ENCODE measurements at regions not wholly inside any gene's neighbourhood (a gene's known extent, or its start where the extent isn't known, plus 50 kb on each side); places are given as distances from the start of the nearest gene placed in this dataset.

DNA sequence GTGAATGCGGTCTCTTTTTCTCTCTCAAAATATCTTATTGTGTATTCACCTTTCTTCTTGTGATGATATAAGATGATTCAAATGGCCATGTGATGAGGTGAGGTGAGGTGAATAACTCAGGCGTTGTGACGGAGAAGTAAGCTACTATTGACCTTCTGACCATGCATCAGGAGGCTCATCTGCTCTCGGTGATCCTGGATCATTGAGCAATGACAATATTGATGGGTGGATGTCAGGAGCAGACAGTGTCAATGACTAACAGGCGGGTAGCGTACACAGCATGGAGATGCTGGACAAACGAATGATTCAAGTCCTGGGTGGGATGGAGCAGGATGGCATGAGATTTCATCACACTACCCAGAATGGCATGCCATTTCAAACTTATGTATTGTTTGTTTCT is 119.6 kb downstream of the PXDC1 start:
- POLR2A ChIA-PET = interaction anchor here (0.6 kb wide), 1 partner anchor 170 kb away, joined by 3 read pairs; no protein-coding TSS in a partner anchor
- no peaks in the 10 kb centered on the region for H4K20me1 ChIP-seq (ENCODE audit: insufficient read depth, low read length)
- CTCF ChIA-PET (ENCODE audit: unreplicated experiment) = no interaction called here
- DNase-seq (ENCODE audit: low spot score) = no peak
- no peaks in the 10 kb centered on the region for H3K9me2 ChIP-seq (ENCODE audit: insufficient read depth, low read length)
- H3K4me1 ChIP-seq (ENCODE audit: insufficient read depth, low read length, poor library complexity, severe bottlenecking) = no peaks in the 10 kb centered on the region
- intact Hi-C loops (cut with micrococcal nuclease; ENCODE audit: unreplicated experiment) = no loop called here
- no TSS peak for BruUV-seq (replicated peaks)
- H3K4me2 ChIP-seq (ENCODE audit: low read length) = no peak overlapping the region
- no peak overlapping the region for H2AFZ ChIP-seq (ENCODE audit: low read length)
- H3K36me3 ChIP-seq (ENCODE audit: insufficient read depth, low read length) = no peaks in the 10 kb centered on the region
- no peak overlapping the region for H3K27ac ChIP-seq (ENCODE audit: low read depth, low read length, poor library complexity, severe bottlenecking)
- no peaks in the 10 kb centered on the region for H3K79me2 ChIP-seq (ENCODE audit: insufficient read depth, low read depth, low read length)
- no peak for TF ChIP-seq EZH2phosphoT487 (IDR thresholded peaks at IDR 0.05; ENCODE audit: borderline replicate concordance, low read depth, low read length)
- TF ChIP-seq, protein P1, sequence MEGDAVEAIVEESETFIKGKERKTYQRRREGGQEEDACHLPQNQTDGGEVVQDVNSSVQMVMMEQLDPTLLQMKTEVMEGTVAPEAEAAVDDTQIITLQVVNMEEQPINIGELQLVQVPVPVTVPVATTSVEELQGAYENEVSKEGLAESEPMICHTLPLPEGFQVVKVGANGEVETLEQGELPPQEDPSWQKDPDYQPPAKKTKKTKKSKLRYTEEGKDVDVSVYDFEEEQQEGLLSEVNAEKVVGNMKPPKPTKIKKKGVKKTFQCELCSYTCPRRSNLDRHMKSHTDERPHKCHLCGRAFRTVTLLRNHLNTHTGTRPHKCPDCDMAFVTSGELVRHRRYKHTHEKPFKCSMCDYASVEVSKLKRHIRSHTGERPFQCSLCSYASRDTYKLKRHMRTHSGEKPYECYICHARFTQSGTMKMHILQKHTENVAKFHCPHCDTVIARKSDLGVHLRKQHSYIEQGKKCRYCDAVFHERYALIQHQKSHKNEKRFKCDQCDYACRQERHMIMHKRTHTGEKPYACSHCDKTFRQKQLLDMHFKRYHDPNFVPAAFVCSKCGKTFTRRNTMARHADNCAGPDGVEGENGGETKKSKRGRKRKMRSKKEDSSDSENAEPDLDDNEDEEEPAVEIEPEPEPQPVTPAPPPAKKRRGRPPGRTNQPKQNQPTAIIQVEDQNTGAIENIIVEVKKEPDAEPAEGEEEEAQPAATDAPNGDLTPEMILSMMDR (conservative IDR thresholded peaks at IDR 0.05; ENCODE audit: low read length) = no peak
- no peak overlapping the region for H3K4me3 ChIP-seq (ENCODE audit: low read depth, low read length, poor library complexity, severe bottlenecking)
- H3K9me3 ChIP-seq (ENCODE audit: low read length) = no peaks in the 10 kb centered on the region

DNA sequence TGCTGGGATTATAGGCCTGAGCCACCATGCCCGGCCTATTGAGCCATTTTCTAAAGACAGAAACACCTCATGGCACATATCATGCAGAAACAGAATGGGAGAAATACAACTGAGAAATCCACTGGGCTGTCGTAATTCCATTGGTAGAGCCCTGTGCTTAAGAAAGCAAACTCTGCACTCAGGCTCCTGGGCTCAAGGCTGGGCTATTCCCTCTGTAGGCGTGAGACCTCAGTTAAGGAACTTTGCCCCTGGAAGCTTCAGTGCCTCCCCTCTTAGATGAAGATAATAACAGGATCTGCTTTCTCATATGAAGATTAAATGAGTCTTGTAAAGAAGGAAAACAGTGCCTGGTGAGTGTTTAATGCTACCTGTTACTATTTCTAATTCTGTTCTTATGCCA is 120.3 kb downstream of the PXDC1 start:
- ChIA-PET CTCF (ENCODE audit: unreplicated experiment) (no interaction called here), POLR2A (interaction anchor here (0.6 kb wide), 1 partner anchor 169 kb away, joined by 3 read pairs; no protein-coding TSS in a partner anchor)
- no TSS peak for BruUV-seq (replicated peaks)
- Histone ChIP-seq H3K4me3 (ENCODE audit: low read depth, low read length, poor library complexity, severe bottlenecking) (no peak overlapping the region), H4K20me1 (ENCODE audit: insufficient read depth, low read length) (no peaks in the 10 kb centered on the region), H2AFZ (ENCODE audit: low read length) (no peak overlapping the region), H3K9me3 (ENCODE audit: low read length) (no peaks in the 10 kb centered on the region), H3K9me2 (ENCODE audit: insufficient read depth, low read length) (no peaks in the 10 kb centered on the region), H3K27ac (ENCODE audit: low read depth, low read length, poor library complexity, severe bottlenecking) (no peak overlapping the region), H3K4me2 (ENCODE audit: low read length) (no peak overlapping the region), H3K4me1 (ENCODE audit: insufficient read depth, low read length, poor library complexity, severe bottlenecking) (no peaks in the 10 kb centered on the region), H3K36me3 (ENCODE audit: insufficient read depth, low read length) (no peaks in the 10 kb centered on the region), H3K79me2 (ENCODE audit: insufficient read depth, low read depth, low read length) (no peaks in the 10 kb centered on the region)
- TF ChIP-seq, protein P1 (conservative IDR thresholded peaks at IDR 0.05; ENCODE audit: low read length) = no peak
- no peak for TF ChIP-seq EZH2phosphoT487 (IDR thresholded peaks at IDR 0.05; ENCODE audit: borderline replicate concordance, low read depth, low read length)
- no peak for DNase-seq (ENCODE audit: low spot score)
- intact Hi-C loops (cut with micrococcal nuclease; ENCODE audit: unreplicated experiment) = no loop called here

DNA sequence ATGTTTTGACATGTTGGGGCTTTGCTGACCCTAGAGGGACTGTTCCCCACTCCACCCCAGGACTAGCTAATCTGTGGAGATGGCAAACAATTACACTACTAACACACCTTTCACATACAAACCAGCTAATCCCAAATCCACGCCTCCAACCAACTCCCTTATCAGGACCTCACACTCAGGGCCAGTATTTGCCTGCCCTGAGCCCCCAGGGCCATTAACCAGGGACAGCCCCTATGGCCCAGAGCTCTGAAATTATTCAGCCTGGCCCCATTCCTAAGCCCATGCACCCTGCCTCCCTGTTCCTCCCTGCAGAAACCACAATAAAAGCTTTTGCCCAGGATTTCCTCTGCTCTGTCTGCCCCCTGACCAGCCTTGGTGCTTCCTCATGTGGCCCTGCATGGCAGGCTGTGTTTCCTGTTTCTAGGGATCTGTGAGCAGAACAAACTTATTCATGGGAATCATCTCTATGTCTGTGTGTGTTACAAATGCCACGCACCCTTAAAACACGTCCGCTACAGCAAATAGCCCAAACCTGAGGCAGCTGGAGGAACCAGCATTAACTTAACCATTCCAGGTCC is 121.2 kb downstream of the PXDC1 start:
- H4K20me1 ChIP-seq (ENCODE audit: insufficient read depth, low read length) = no peaks in the 10 kb centered on the region
- H3K27ac ChIP-seq (ENCODE audit: low read depth, low read length, poor library complexity, severe bottlenecking) = no peak overlapping the region
- no peaks in the 10 kb centered on the region for H3K79me2 ChIP-seq (ENCODE audit: insufficient read depth, low read depth, low read length)
- ChIA-PET POLR2A (no interaction called here), CTCF (ENCODE audit: unreplicated experiment) (no interaction called here)
- no TSS peak for BruUV-seq (replicated peaks)
- H3K9me3 ChIP-seq (ENCODE audit: low read length) = no peaks in the 10 kb centered on the region
- no peak for TF ChIP-seq EZH2phosphoT487 (IDR thresholded peaks at IDR 0.05; ENCODE audit: borderline replicate concordance, low read depth, low read length)
- TF ChIP-seq, protein P1 (conservative IDR thresholded peaks at IDR 0.05; ENCODE audit: low read length) = no peak
- H3K4me3 ChIP-seq (ENCODE audit: low read depth, low read length, poor library complexity, severe bottlenecking) = no peak overlapping the region
- H3K4me2 ChIP-seq (ENCODE audit: low read length) = no peak overlapping the region
- intact Hi-C loops (cut with micrococcal nuclease; ENCODE audit: unreplicated experiment) = no loop called here
- no peak overlapping the region for H2AFZ ChIP-seq (ENCODE audit: low read length)
- H3K4me1 ChIP-seq (ENCODE audit: insufficient read depth, low read length, poor library complexity, severe bottlenecking) = no peaks in the 10 kb centered on the region
- DNase-seq (ENCODE audit: low spot score) = no peak
- H3K36me3 ChIP-seq (ENCODE audit: insufficient read depth, low read length) = no peaks in the 10 kb centered on the region
- H3K9me2 ChIP-seq (ENCODE audit: insufficient read depth, low read length) = no peaks in the 10 kb centered on the region

Measured in OCI-LY7 (cell line).